PC-3 (cell line): ENCODE measurements at regions not wholly inside any gene's neighbourhood (a gene's known extent, or its start where the extent isn't known, plus 50 kb on each side); places are given as distances from the start of the nearest gene placed in this dataset.

Experiments used
- ATAC-seq: fragments of 200-7000 bp; cut with Tn5 transposase; 2 replicates; pipeline ENCODE4 v1.9.1; 2020; ENCODE audit warnings: mild to moderate bottlenecking, moderate library complexity
- BruUV-seq: library from RNA; stranded (reverse); fragments of 400-500 nt; replicated peaks from 2 replicates; lab custom pipeline; 2021; lab: Mats Ljungman, UMichigan
- CTCF ChIA-PET: fragments of 300-600 bp; sonication (Branson Sonifier 250); formaldehyde crosslinking; loops from one replicate; lab custom pipeline; 2022; ENCODE audit warnings: antibody characterized with exemption; lab: Charles Lee
- POLR2A ChIA-PET: fragments of 300-600 bp; sonication (Branson Sonifier 250); formaldehyde crosslinking; loops from one replicate; lab custom pipeline; 2022; ENCODE audit warnings: antibody characterized with exemption; ENCODE audit not compliant: unreplicated experiment; lab: Charles Lee
- DNase-seq: peaks from one replicate; pipeline ENCODE4 v3.0.0-alpha.2; 2015
- H2AFZ ChIP-seq: fragments of 300-600 bp; sonication (generic); 2 replicates; pipeline ENCODE4 v1.6.0; 2016; ENCODE audit warnings: antibody characterized with exemption, low read length
- H3F3A ChIP-seq: fragments of 300-600 bp; sonication (generic); one replicate; pipeline ENCODE4 v1.6.0; 2017; ENCODE audit warnings: antibody characterized with exemption, low read length, control low read depth, mild to moderate bottlenecking; ENCODE audit not compliant: unreplicated experiment
- H3K27ac ChIP-seq: fragments of 300-600 bp; sonication (generic); 2 replicates; pipeline ENCODE4 v1.5.1; 2016; ENCODE audit warnings: mild to moderate bottlenecking, low read length
- H3K27me3 ChIP-seq: fragments of 300-600 bp; sonication (generic); 2 replicates; pipeline ENCODE4 v1.6.1; 2016; ENCODE audit warnings: low read length, mixed read lengths
- H3K36me3 ChIP-seq: fragments of 300-600 bp; sonication (generic); 2 replicates; pipeline ENCODE4 v1.6.1; 2016; ENCODE audit warnings: low read depth, mixed run types, low read length, mixed read lengths
- H3K4me1 ChIP-seq: fragments of 300-600 bp; sonication (generic); 2 replicates; pipeline ENCODE4 v1.5.1; 2016; ENCODE audit warnings: low read length; ENCODE audit not compliant: insufficient read depth
- H3K4me2 ChIP-seq: fragments of 300-600 bp; sonication (generic); 2 replicates; pipeline ENCODE4 v1.6.0; 2016; ENCODE audit warnings: low read length
- H3K4me3 ChIP-seq: fragments of 300-600 bp; sonication (generic); 2 replicates; pipeline ENCODE4 v1.5.1; 2016; ENCODE audit warnings: mild to moderate bottlenecking, low read length, mixed read lengths
- H3K79me2 ChIP-seq: fragments of 300-600 bp; sonication (generic); 2 replicates; pipeline ENCODE4 v1.6.1; 2017; ENCODE audit warnings: low read length, mixed read lengths
- H3K9ac ChIP-seq: fragments of 300-600 bp; sonication (generic); 2 replicates; pipeline ENCODE4 v1.6.0; 2016; ENCODE audit warnings: mild to moderate bottlenecking, low read length
- H3K9me2 ChIP-seq: fragments of 300-600 bp; sonication (generic); replicated peaks from 2 replicates; pipeline ENCODE4 v1.6.1; 2016; ENCODE audit warnings: mixed run types, low read length, mixed read lengths
- H3K9me3 ChIP-seq: fragments of 300-600 bp; sonication (generic); 2 replicates; pipeline ENCODE4 v1.6.1; 2016; ENCODE audit warnings: low read length, mixed read lengths
- H4K20me1 ChIP-seq: fragments of 300-600 bp; sonication (generic); 2 replicates; pipeline ENCODE4 v1.6.1; 2016; ENCODE audit warnings: low read length, mixed read lengths
- CTCF ChIP-seq: fragments of 300-600 bp; sonication (generic); conservative IDR thresholded peaks from 2 replicates; pipeline ENCODE4 v1.5.1; 2017; ENCODE audit warnings: antibody characterized with exemption, low read depth, mild to moderate bottlenecking, low read length
- EZH2 ChIP-seq: fragments of 300-600 bp; sonication (generic); IDR thresholded peaks from one replicate; pipeline ENCODE4 v1.6.1; 2017; ENCODE audit warnings: antibody characterized with exemption, mild to moderate bottlenecking, low read length; ENCODE audit not compliant: unreplicated experiment
- EZH2phosphoT487 ChIP-seq: fragments of 300-600 bp; sonication (generic); IDR thresholded peaks from 2 replicates; pipeline ENCODE4 v1.6.1; 2018; ENCODE audit warnings: mild to moderate bottlenecking, antibody characterized with exemption, low read length, borderline replicate concordance
- intact Hi-C: fragments of 100-400 bp; cut with micrococcal nuclease; formaldehyde crosslinking; loops from 2 replicates; pipeline ENCODE4 v1.9.0; 2023

GRCh38 chr10:56585447-56586171, 224.6 kb upstream of the ZWINT start:
- no TSS peak for BruUV-seq
- Histone ChIP-seq H3K9me2 (no peaks in the 10 kb centered on the region), H3K36me3 (no peaks in the 10 kb centered on the region), H3K79me2 (no peaks in the 10 kb centered on the region), H3K27me3 (no peaks in the 10 kb centered on the region), H3K4me3 (no peak overlapping the region), H2AFZ (no peak overlapping the region), H3F3A (no peaks in the 10 kb centered on the region), H3K4me1 (no peaks in the 10 kb centered on the region), H3K4me2 (no peak overlapping the region), H3K9ac (no peak overlapping the region), H3K9me3 (no peaks in the 10 kb centered on the region), H3K27ac (no peak overlapping the region), H4K20me1 (no peaks in the 10 kb centered on the region)
- ATAC-seq (no peak), DNase-seq (no peak)
- ChIA-PET CTCF (no interaction called here), POLR2A (no interaction called here)
- TF ChIP-seq EZH2 (no peak), CTCF (no peak), EZH2phosphoT487 (no peak)
- intact Hi-C loops: no loop called here

- Histone ChIP-seq H3K79me2 (no peaks in the 10 kb centered on the region), H3F3A (no peaks in the 10 kb centered on the region), H4K20me1 (no peaks in the 10 kb centered on the region), H3K9me2 (no peaks in the 10 kb centered on the region), H3K4me1 (no peaks in the 10 kb centered on the region), H3K4me2 (no peak overlapping the region), H3K9ac (no peak overlapping the region), H3K27me3 (no peaks in the 10 kb centered on the region), H3K9me3 (no peaks in the 10 kb centered on the region), H2AFZ (no peak overlapping the region), H3K27ac (no peak overlapping the region), H3K4me3 (no peak overlapping the region), H3K36me3 (no peaks in the 10 kb centered on the region)
- TF ChIP-seq EZH2phosphoT487 (no peak), CTCF (no peak), EZH2 (no peak)
- no TSS peak for BruUV-seq
- ChIA-PET CTCF (interaction anchor here (0.6 kb wide), 1 partner anchor 629 kb away, joined by 3 read pairs; no protein-coding TSS in a partner anchor), POLR2A (no interaction called here)
- intact Hi-C loops: no loop called here
- ATAC-seq (peak; percentile 39), DNase-seq (no peak)
Observed at GRCh38 chr10:56583316-56583715, 222.3 kb upstream of the ZWINT start.

GRCh38 chr10:56567580-56567979, 206.5 kb upstream of the ZWINT start:
- H3K4me2 ChIP-seq: no peak overlapping the region
- H3K79me2 ChIP-seq: no peaks in the 10 kb centered on the region
- H3K4me1 ChIP-seq: no peaks in the 10 kb centered on the region
- peaks cover 9% of the 10 kb centered on the region; the same call in 1 of the 2 replicates for H3K9me3 ChIP-seq
- no peak overlapping the region for H2AFZ ChIP-seq
- no peak overlapping the region for H3K27ac ChIP-seq
- ATAC-seq: no peak
- H4K20me1 ChIP-seq: no peaks in the 10 kb centered on the region
- DNase-seq: no peak
- no peaks in the 10 kb centered on the region for H3K9me2 ChIP-seq
- H3K27me3 ChIP-seq: no peaks in the 10 kb centered on the region
- no peaks in the 10 kb centered on the region for H3K36me3 ChIP-seq
- no peaks in the 10 kb centered on the region for H3F3A ChIP-seq
- H3K4me3 ChIP-seq: no peak overlapping the region
- ChIA-PET POLR2A (no interaction called here), CTCF (no interaction called here)
- no TSS peak for BruUV-seq
- TF ChIP-seq CTCF: no peak
- TF ChIP-seq EZH2phosphoT487: no peak
- no peak for TF ChIP-seq EZH2
- H3K9ac ChIP-seq: no peak overlapping the region
- intact Hi-C loops: no loop called here
